ENCODE measurements at regions not wholly inside any gene's neighbourhood (a gene's known extent, or its start where the extent isn't known, plus 50 kb on each side); places are given as distances from the start of the nearest gene placed in this dataset.

- Histone ChIP-seq H2AFZ (ENCODE audit: low read depth) (no peak overlapping the region), H3K4me3 (ENCODE audit: low read depth in 2 of 2, low read length in 1 of 2) (no peak overlapping the region), H3K27ac (ENCODE audit: low read depth in 2 of 2, low read length in 1 of 2) (no peak overlapping the region), H3K9ac (no peak overlapping the region), H3F3A (replicated peaks; ENCODE audit: insufficient read depth) (no peaks in the 10 kb centered on the region), H3K27me3 (ENCODE audit: insufficient read depth) (peaks cover 16% of the 10 kb centered on the region; the same call in 1 of the 2 replicates), H3K9me2 (no peaks in the 10 kb centered on the region), H3K9me3 (no peaks in the 10 kb centered on the region), H4K20me1 (ENCODE audit: insufficient read depth) (no peaks in the 10 kb centered on the region), H3K36me3 (replicated peaks in 1 of 2; ENCODE audit: control insufficient read depth in 1 of 2, insufficient read depth in 2 of 2, low read length in 1 of 2) (no peaks in the 10 kb centered on the region), H3K79me2 (ENCODE audit: insufficient read depth) (no peaks in the 10 kb centered on the region), H3K4me2 (no peak overlapping the region), H3K4me1 (ENCODE audit: control insufficient read depth in 1 of 2, insufficient read depth in 2 of 2, low read depth in 1 of 2, low read length in 1 of 2) (peaks cover 6 to 23% of the 10 kb centered on the region in 2 experiments; a peak in 2 of 4 replicates)
- WGBS (ENCODE audit: low lambda C conversion rate), result 48% methylated on average over 11 of the region's 11 CpGs
- TF ChIP-seq EP300 (IDR thresholded peaks at IDR 0.05; ENCODE audit: borderline replicate concordance in 1 of 2, low read depth in 1 of 2, low read length in 1 of 2) (no peak), EZH2phosphoT487 (IDR thresholded peaks at IDR 0.05; ENCODE audit: borderline replicate concordance, low read depth) (no peak), MAX (IDR thresholded peaks at IDR 0.05; ENCODE audit: low read depth) (no peak), REST (IDR thresholded peaks at IDR 0.05; ENCODE audit: low read depth, low read length) (no peak), MEF2A (IDR thresholded peaks at IDR 0.05; ENCODE audit: borderline replicate concordance, low read depth) (no peak), NRF1 (IDR thresholded peaks at IDR 0.05; ENCODE audit: low read depth, low read length) (no peak), SMC3 (IDR thresholded peaks at IDR 0.05; ENCODE audit: low read depth, low read length) (no peak), RCOR1 (IDR thresholded peaks at IDR 0.05; ENCODE audit: low read length) (no peak), GABPA (IDR thresholded peaks at IDR 0.05; ENCODE audit: low read depth) (no peak)
- TF ChIP-seq, protein P1, sequence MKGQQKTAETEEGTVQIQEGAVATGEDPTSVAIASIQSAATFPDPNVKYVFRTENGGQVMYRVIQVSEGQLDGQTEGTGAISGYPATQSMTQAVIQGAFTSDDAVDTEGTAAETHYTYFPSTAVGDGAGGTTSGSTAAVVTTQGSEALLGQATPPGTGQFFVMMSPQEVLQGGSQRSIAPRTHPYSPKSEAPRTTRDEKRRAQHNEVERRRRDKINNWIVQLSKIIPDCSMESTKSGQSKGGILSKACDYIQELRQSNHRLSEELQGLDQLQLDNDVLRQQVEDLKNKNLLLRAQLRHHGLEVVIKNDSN (IDR thresholded peaks at IDR 0.05; ENCODE audit: borderline replicate concordance, low read depth), result no peak
- TF ChIP-seq, protein P2, sequence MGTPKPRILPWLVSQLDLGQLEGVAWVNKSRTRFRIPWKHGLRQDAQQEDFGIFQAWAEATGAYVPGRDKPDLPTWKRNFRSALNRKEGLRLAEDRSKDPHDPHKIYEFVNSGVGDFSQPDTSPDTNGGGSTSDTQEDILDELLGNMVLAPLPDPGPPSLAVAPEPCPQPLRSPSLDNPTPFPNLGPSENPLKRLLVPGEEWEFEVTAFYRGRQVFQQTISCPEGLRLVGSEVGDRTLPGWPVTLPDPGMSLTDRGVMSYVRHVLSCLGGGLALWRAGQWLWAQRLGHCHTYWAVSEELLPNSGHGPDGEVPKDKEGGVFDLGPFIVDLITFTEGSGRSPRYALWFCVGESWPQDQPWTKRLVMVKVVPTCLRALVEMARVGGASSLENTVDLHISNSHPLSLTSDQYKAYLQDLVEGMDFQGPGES (IDR thresholded peaks at IDR 0.05; ENCODE audit: low read depth, low read length), result no peak
- DNase-seq, result no peak
- CTCF ChIA-PET, result interaction anchor here (1.2 to 1.5 kb wide), 2 partner anchors 53 kb away, joined by 3 to 4 read pairs; no protein-coding TSS in a partner anchor
- POLR2A ChIA-PET, result no interaction called here
Measured at GRCh38 chr1:226476648-226477319, 68.9 kb upstream of the PARP1 start.
